ENCODE measurements at regions not wholly inside any gene's neighbourhood (a gene's known extent, or its start where the extent isn't known, plus 50 kb on each side); places are given as distances from the start of the nearest gene placed in this dataset.
"Not testable (repeated sequence)": the region's sequence is repeated elsewhere in the genome, so short reads cannot be mapped to it uniquely, and the experiment has no call there.

GRCh38 chr1:229164836-229165735 is 105.8 kb upstream of the RAB4A start:
- no peak for DNase-seq

- no peak for DNase-seq
Observed at GRCh38 chr1:229167318-229167717, 103.6 kb upstream of the RAB4A start.

GRCh38 chr1:229169399-229169798 is 101.5 kb upstream of the RAB4A start:
- no peak for DNase-seq

GRCh38 chr1:229170274-229170673 is 100.6 kb upstream of the RAB4A start:
- DNase-seq, result no peak

GRCh38 chr1:229170778-229171505 is 100.0 kb upstream of the RAB4A start:
- DNase-seq, result no peak

GRCh38 chr1:229171934-229172333 is 99.0 kb upstream of the RAB4A start:
- DNase-seq, result peak; percentile 87

- not testable (repeated sequence) for DNase-seq
Observed at GRCh38 chr1:229173491-229174476, 97.1 kb upstream of the RAB4A start.

- DNase-seq, result not testable (repeated sequence)
Observed at GRCh38 chr1:229175297-229175696, 95.6 kb upstream of the RAB4A start.

GRCh38 chr1:229176457-229176856 is 94.5 kb upstream of the RAB4A start:
- DNase-seq, result not testable (repeated sequence)

- DNase-seq, result no peak
Observed at GRCh38 chr1:229180161-229180560, 90.8 kb upstream of the RAB4A start.

- DNase-seq, result no peak
Observed at GRCh38 chr1:229181419-229181818, 89.5 kb upstream of the RAB4A start.

- no peak for DNase-seq
Observed at GRCh38 chr1:229183588-229183987, 87.3 kb upstream of the RAB4A start.

- DNase-seq, result no peak
Observed at GRCh38 chr1:229184066-229184465, 86.8 kb upstream of the RAB4A start.

- no peak for DNase-seq
Observed at GRCh38 chr1:229185963-229186362, 84.9 kb upstream of the RAB4A start.

- DNase-seq, result no peak
Observed at GRCh38 chr1:229186373-229187056, 84.4 kb upstream of the RAB4A start.

- no peak for DNase-seq
Observed at GRCh38 chr1:229190057-229190575, 80.8 kb upstream of the RAB4A start.

- no peak for DNase-seq
Observed at GRCh38 chr1:229191066-229191674, 79.7 kb upstream of the RAB4A start.

- DNase-seq, result no peak
Observed at GRCh38 chr1:229192031-229192430, 78.9 kb upstream of the RAB4A start.

- no peak for DNase-seq
Observed at GRCh38 chr1:229192853-229193252, 78.1 kb upstream of the RAB4A start.

- DNase-seq, result no peak
Observed at GRCh38 chr1:229194096-229194495, 76.8 kb upstream of the RAB4A start.

GRCh38 chr1:229195246-229195645 is 75.7 kb upstream of the RAB4A start:
- DNase-seq, result no peak
